ENCODE measurements at regions not wholly inside any gene's neighbourhood (a gene's known extent, or its start where the extent isn't known, plus 50 kb on each side); places are given as distances from the start of the nearest gene placed in this dataset.
A peak's percentile ranks its signal among the peaks of the same experiment; 100 is the strongest.
"Not testable (repeated sequence)": the region's sequence is repeated elsewhere in the genome, so short reads cannot be mapped to it uniquely, and the experiment has no call there.

DNA sequence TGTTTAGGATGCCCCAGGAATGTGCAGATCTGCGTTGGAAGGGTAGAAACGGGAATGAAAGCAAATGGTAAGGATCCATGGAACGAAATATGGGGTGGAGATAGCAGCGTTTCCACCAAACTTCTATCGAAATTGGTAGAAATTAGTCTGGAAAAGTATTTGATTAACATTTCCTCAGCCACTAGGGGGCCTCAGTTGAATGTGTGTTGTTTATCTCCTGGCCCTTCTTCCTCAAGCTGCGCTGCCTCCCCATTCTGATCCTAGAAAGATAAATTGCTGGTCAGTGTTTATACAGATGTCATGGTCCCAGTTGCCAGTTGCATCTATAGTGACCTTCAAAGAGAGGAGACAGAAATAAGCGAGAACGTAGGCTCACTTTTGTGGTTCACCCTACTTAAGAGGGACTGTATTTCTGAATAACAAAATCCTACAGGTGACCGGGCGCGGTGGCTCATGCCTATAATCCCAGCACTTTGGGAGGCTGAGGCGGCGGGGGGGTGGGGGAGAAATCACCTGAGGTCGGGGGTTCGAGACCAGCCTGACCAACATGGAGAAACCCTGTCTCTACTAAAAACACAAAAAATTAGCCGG, 457.1 kb downstream of the SQOR start:
- H2BK15ac ChIP-seq (ENCODE audit: low read depth, low read length) = no peak overlapping the region
- no peak overlapping the region for H4K91ac ChIP-seq (ENCODE audit: insufficient read length, low read depth, low read length)
- H3K56ac ChIP-seq (ENCODE audit: insufficient read length, low read depth, low read length) = no peak overlapping the region
- Mint-ChIP-seq H3K27ac (no peak overlapping the region), H3K4me3 (no peak overlapping the region), H3K36me3 (ENCODE audit: insufficient read depth in 1 of 3, low read depth in 3 of 3) (peaks cover 0 to 7% (median 0%) of the 10 kb centered on the region in 3 experiments; a peak in 1 of 7 replicates), H3K9me3 (peaks cover 7 to 10% of the 10 kb centered on the region in 2 experiments; a peak in 4 of 5 replicates), H3K4me1 (peaks cover 0 to 5% of the 10 kb centered on the region in 2 experiments; a peak in 2 of 4 replicates), H3K27me3 (ENCODE audit: low read depth) (no peaks in the 10 kb centered on the region; the same call in 1 of the 2 replicates)
- H3K14ac ChIP-seq (ENCODE audit: insufficient read depth, low read length) = no peak overlapping the region
- no peak overlapping the region for H3K18ac ChIP-seq (ENCODE audit: insufficient read length, low read depth, low read length)
- no peak overlapping the region for H3K4me2 ChIP-seq (ENCODE audit: insufficient read depth, insufficient read length, low read length)
- peak; percentile 44 for DNase-seq
- H2BK20ac ChIP-seq (ENCODE audit: low read depth, low read length, poor library complexity, severe bottlenecking) = no peak overlapping the region
- H4K8ac ChIP-seq (replicated peaks; ENCODE audit: insufficient read length, low read depth, low read length) = no peak overlapping the region
- no peaks in the 10 kb centered on the region for H3K27me3 ChIP-seq (ENCODE audit: insufficient read depth, low read length)
- no peak overlapping the region for H4K5ac ChIP-seq (ENCODE audit: insufficient read length, low read depth, low read length)
- H2AK5ac ChIP-seq (ENCODE audit: insufficient read length, low read length) = no peak overlapping the region
- H3K23me2 ChIP-seq (ENCODE audit: insufficient read length, low read depth, low read length, poor library complexity, severe bottlenecking) = no peaks in the 10 kb centered on the region
- no peak overlapping the region for H2BK5ac ChIP-seq (ENCODE audit: insufficient read length, low read length)
- no peak overlapping the region for H2AFZ ChIP-seq (ENCODE audit: low read length)
- no peak overlapping the region for H3K9ac ChIP-seq (ENCODE audit: extremely low read depth, insufficient read length, low read length)
- H3K23ac ChIP-seq (ENCODE audit: insufficient read length, low read depth, low read length) = no peak overlapping the region
- no peaks in the 10 kb centered on the region for H3K4me1 ChIP-seq (ENCODE audit: insufficient read depth, low read length)
- no peaks in the 10 kb centered on the region for H3K9me3 ChIP-seq (ENCODE audit: control insufficient read depth, low read depth, low read length)
- H4K20me1 ChIP-seq (ENCODE audit: control insufficient read depth, insufficient read depth, insufficient read length) = no peaks in the 10 kb centered on the region
- H3T11ph ChIP-seq (ENCODE audit: low read length) = no peak overlapping the region
- no peaks in the 10 kb centered on the region for H3K79me1 ChIP-seq (ENCODE audit: insufficient read depth, low read depth, low read length, poor library complexity, severe bottlenecking)
- H2BK12ac ChIP-seq (ENCODE audit: insufficient read length, low read depth, low read length) = no peak overlapping the region
- H3K27ac ChIP-seq (ENCODE audit: insufficient read length, low read depth, low read length) = no peak overlapping the region
- H3K4ac ChIP-seq (ENCODE audit: low read depth, low read length) = no peak overlapping the region
- no CpG with 5 or more reads among the region's 16 CpGs for WGBS (ENCODE audit: extremely low coverage, insufficient read length, low lambda C conversion rate)
- H3K79me2 ChIP-seq (ENCODE audit: insufficient read depth, low read length) = no peaks in the 10 kb centered on the region
- TF ChIP-seq, protein P1, sequence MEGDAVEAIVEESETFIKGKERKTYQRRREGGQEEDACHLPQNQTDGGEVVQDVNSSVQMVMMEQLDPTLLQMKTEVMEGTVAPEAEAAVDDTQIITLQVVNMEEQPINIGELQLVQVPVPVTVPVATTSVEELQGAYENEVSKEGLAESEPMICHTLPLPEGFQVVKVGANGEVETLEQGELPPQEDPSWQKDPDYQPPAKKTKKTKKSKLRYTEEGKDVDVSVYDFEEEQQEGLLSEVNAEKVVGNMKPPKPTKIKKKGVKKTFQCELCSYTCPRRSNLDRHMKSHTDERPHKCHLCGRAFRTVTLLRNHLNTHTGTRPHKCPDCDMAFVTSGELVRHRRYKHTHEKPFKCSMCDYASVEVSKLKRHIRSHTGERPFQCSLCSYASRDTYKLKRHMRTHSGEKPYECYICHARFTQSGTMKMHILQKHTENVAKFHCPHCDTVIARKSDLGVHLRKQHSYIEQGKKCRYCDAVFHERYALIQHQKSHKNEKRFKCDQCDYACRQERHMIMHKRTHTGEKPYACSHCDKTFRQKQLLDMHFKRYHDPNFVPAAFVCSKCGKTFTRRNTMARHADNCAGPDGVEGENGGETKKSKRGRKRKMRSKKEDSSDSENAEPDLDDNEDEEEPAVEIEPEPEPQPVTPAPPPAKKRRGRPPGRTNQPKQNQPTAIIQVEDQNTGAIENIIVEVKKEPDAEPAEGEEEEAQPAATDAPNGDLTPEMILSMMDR (conservative IDR thresholded peaks at IDR 0.05) = peak; percentile 81
- H2BK120ac ChIP-seq (ENCODE audit: low read depth, low read length, poor library complexity, severe bottlenecking) = no peak overlapping the region

DNA sequence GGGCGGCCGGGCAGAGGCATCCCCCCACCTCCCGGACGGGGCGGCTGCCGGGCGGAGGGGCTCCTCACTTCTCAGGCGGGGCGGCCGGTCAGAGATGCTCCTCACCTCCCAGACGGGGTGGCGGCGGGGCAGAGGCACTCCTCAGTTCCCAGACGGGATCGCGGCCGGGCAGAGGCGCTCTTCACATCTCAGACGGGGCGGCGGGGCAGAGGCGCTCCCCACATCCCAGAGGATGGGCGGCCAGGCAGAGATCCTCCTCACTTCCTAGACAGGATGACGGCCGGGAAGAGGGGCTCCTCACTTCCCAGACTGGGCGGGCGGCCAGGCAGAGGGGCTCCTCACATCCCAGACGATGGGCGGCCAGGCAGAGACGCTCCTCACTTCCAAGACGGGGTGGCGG, 463.2 kb downstream of the SQOR start:
- not testable (repeated sequence) for H3K27ac ChIP-seq (ENCODE audit: insufficient read length, low read depth, low read length); DNase-seq; H3K4me1 ChIP-seq (ENCODE audit: insufficient read depth, low read length); H3K4ac ChIP-seq (ENCODE audit: low read depth, low read length); H3K27me3 Mint-ChIP-seq (ENCODE audit: low read depth); H3K27ac Mint-ChIP-seq; H4K5ac ChIP-seq (ENCODE audit: insufficient read length, low read depth, low read length); H2AFZ ChIP-seq (ENCODE audit: low read length); H4K8ac ChIP-seq (replicated peaks; ENCODE audit: insufficient read length, low read depth, low read length); H3K79me2 ChIP-seq (ENCODE audit: insufficient read depth, low read length); H2BK120ac ChIP-seq (ENCODE audit: low read depth, low read length, poor library complexity, severe bottlenecking); H3K14ac ChIP-seq (ENCODE audit: insufficient read depth, low read length); H3T11ph ChIP-seq (ENCODE audit: low read length); H3K23me2 ChIP-seq (ENCODE audit: insufficient read length, low read depth, low read length, poor library complexity, severe bottlenecking); H3K79me1 ChIP-seq (ENCODE audit: insufficient read depth, low read depth, low read length, poor library complexity, severe bottlenecking); H3K56ac ChIP-seq (ENCODE audit: insufficient read length, low read depth, low read length); H3K9me3 ChIP-seq (ENCODE audit: control insufficient read depth, low read depth, low read length); H2AK5ac ChIP-seq (ENCODE audit: insufficient read length, low read length); H4K91ac ChIP-seq (ENCODE audit: insufficient read length, low read depth, low read length); H3K23ac ChIP-seq (ENCODE audit: insufficient read length, low read depth, low read length); H3K18ac ChIP-seq (ENCODE audit: insufficient read length, low read depth, low read length); H2BK12ac ChIP-seq (ENCODE audit: insufficient read length, low read depth, low read length); H3K4me3 Mint-ChIP-seq; H3K9ac ChIP-seq (ENCODE audit: extremely low read depth, insufficient read length, low read length); H3K4me1 Mint-ChIP-seq; H2BK5ac ChIP-seq (ENCODE audit: insufficient read length, low read length); H3K4me2 ChIP-seq (ENCODE audit: insufficient read depth, insufficient read length, low read length); H3K27me3 ChIP-seq (ENCODE audit: insufficient read depth, low read length); H4K20me1 ChIP-seq (ENCODE audit: control insufficient read depth, insufficient read depth, insufficient read length); H2BK20ac ChIP-seq (ENCODE audit: low read depth, low read length, poor library complexity, severe bottlenecking); H2BK15ac ChIP-seq (ENCODE audit: low read depth, low read length)
- peaks cover 1 to 23% (median 16%) of the 10 kb centered on the region in 3 experiments; a peak in 5 of 7 replicates for H3K36me3 Mint-ChIP-seq (ENCODE audit: insufficient read depth in 1 of 3, low read depth in 3 of 3)
- WGBS (ENCODE audit: extremely low coverage, insufficient read length, low lambda C conversion rate) = no CpG with 5 or more reads among the region's 32 CpGs
- H3K9me3 Mint-ChIP-seq = peaks cover 38 to 39% of the 10 kb centered on the region in 2 experiments

Data from H9 (cell line).